Epithelial cell of proximal tubule (primary cell): ENCODE measurements at regions not wholly inside any gene's neighbourhood (a gene's known extent, or its start where the extent isn't known, plus 50 kb on each side); places are given as distances from the start of the nearest gene placed in this dataset.

Source experiments
- DNase-seq: peaks from one replicate; pipeline ENCODE4 v3.0.0-alpha.2; 2011; ENCODE audit warnings: low read depth
- H3K4me3 ChIP-seq: 2 replicates; pipeline ENCODE4 v1.5.1; 2011; ENCODE audit warnings: low read depth, mild to moderate bottlenecking, low read length
- TF ChIP-seq, protein P1 (sequence below): conservative IDR thresholded peaks from 2 replicates; pipeline ENCODE4 v1.5.1; 2012; ENCODE audit warnings: low read depth, mild to moderate bottlenecking, low read length

DNA sequence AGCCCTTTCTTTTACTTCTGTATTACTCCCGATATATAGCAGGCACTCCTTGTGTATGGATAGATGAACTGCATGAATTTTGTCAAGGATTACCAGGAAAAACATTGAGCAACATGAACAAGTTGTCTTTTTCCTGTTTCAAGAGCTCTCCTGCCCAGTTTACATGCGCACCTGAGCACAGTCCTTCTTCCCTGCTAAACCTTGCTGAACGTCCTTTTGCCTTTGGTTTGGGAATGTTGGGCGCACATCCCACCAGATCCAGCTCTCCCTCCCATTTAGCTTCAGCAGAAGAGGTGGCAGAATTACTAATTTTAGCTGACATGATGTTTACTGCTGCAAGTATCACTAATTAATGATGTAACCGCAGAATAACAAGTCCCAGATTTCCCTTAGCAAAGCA, 121.4 kb upstream of the TMCC3 start:
- no peak overlapping the region for H3K4me3 ChIP-seq
- no peak for DNase-seq
- TF ChIP-seq, protein P1, sequence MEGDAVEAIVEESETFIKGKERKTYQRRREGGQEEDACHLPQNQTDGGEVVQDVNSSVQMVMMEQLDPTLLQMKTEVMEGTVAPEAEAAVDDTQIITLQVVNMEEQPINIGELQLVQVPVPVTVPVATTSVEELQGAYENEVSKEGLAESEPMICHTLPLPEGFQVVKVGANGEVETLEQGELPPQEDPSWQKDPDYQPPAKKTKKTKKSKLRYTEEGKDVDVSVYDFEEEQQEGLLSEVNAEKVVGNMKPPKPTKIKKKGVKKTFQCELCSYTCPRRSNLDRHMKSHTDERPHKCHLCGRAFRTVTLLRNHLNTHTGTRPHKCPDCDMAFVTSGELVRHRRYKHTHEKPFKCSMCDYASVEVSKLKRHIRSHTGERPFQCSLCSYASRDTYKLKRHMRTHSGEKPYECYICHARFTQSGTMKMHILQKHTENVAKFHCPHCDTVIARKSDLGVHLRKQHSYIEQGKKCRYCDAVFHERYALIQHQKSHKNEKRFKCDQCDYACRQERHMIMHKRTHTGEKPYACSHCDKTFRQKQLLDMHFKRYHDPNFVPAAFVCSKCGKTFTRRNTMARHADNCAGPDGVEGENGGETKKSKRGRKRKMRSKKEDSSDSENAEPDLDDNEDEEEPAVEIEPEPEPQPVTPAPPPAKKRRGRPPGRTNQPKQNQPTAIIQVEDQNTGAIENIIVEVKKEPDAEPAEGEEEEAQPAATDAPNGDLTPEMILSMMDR: no peak

DNA sequence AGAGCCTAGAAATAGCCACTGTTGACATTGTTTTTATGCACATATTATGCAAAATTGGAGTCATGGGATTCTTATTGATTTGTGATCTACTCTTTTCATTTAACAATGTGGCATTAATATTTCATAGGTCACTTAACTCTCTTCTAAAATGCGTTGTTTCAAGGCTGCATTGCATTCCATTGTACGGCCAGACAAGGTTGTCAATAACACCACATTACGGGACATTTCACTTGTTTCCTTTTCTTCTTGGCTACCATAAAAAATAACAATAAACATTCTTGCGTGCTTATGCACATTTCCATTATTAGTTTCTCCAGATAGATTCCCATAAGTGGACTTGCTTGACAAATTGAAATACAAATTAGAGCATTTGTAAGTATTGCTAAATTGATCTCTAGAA, 120.8 kb upstream of the TMCC3 start:
- DNase-seq: no peak
- no peak overlapping the region for H3K4me3 ChIP-seq
- TF ChIP-seq, protein P1: no peak

DNA sequence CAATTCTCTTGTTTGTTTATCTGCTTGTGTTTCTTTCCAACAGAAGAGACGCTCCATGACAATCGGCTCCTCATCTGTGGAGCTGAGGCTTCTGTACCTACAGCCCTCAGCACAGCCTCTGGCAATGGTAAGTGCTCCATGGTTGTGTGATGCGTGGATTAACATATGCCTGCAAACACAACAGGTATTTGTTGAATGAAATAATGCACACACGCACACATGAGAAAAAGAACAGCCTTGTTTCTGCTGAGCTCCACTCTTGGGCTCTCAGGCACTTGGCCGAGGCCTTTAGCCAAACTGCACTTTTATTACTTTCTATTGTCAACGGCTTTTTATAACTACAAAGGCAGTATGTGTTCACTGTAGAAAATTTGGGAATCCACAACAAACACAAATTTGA, 120.4 kb upstream of the TMCC3 start:
- H3K4me3 ChIP-seq: no peak overlapping the region
- DNase-seq: no peak
- TF ChIP-seq, protein P1: no peak

DNA sequence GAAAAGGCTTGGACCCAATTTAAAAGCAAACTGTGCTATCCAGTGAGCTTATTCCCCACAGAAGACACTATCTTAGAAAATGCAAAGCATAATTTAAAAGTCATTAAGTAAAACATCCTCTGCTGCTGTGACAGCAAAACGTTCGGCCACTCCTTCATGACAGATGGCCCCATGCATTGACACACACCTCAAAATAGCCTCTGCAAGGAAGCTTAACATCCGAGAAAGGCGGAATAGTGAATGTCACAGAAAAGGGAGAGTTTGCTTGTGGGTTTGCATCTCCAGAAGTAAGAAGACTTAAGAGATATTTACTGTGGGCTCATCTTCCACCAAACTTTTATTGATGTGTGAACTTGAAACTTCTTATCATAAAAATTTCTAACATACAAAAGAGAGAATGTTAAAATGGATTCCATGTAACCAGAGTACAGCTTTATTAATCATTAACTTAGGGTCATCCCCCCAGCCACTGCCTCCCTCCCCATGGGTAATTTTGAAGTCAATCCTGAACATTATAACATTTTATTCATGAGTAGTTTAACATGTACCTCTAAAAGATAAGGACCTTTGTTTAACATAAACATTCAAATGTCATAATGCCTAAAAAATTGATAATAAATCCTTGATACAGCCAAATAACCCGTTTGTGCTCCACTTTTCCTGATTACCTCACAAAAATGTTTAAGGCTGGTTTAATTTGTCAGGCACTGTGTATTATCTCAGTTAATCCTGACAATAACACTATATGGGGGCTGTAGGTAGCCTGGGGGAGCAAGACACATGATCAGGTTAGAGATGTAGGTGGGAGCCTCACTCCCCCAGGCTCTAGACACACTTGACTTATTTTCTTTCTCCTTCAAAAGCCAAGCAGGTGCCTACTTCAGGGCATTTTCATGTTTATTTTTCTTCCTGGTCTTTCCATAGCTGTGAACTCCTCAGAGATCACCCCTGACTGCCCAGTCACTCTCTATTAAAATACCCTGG, 119.7 kb upstream of the TMCC3 start:
- no peak for DNase-seq
- TF ChIP-seq, protein P1: no peak
- H3K4me3 ChIP-seq: no peak overlapping the region

DNA sequence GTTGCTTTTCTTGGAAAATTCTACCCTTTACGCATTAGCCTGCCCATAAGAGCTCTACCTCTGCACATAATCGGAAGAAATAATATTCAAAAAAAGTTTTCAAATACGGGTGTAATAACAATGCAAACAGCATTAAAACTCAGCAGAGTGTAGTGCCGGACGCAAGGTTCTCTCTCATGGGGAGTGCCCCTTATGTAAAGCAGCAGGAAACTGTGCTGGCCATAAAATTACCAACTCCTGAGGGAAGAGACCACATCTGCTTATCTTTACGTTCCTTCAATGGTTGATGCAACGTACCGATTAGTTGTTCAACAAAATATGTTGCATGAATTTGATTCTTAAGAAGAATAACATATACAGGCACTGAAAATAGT, 118.7 kb upstream of the TMCC3 start:
- TF ChIP-seq, protein P1: no peak
- H3K4me3 ChIP-seq: no peak overlapping the region
- DNase-seq: no peak

DNA sequence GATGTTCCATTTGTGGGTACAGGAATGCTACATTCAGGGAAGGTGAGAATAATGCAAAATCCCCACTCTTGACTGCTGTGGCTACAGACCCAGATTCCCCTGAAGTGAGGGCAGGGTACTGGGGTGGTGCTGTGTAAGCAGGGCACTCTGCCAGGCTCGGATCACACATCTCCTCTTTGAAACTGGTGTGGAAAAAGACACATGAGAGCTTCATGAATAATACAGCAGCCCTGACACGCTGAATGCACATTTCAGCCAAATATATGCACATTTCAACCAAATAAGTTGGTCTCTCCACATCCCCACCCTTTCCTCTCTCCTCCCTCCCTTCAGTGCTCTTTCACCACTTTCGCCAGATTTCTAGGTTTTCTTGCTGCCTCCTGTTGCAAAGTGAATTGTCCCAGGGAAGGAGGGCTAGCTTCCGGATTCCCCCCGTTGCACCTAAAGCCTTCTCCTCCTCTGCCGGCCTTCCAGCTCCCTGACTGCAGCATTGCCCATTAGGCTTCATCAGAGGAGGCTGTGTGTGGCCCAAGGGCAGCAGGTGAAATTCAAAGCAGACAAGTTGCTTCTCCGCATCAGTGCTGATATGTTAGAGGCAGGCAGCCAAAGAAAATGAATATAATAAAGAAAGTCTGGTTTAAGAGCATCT, 118.2 kb upstream of the TMCC3 start:
- no peak for DNase-seq
- TF ChIP-seq, protein P1: no peak
- H3K4me3 ChIP-seq: no peak overlapping the region

DNA sequence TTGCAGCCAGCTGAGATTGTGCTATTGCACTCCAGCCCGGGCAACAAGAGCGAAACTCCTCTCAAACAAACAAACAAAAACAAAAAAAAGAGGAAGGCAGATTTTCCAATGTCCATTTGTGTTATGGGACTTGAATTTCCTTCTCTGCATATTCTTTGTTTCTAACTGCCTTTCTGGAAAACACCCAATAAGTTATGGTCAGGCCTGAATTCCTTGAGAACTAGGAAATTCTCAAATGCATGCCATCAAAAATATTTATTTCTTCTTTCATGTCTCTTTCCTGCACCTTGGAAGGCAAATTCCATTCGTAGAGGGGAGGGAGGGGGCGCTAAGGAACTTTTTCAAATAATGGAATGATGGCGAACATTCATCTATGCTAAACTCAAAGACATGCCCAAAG, 117.6 kb upstream of the TMCC3 start:
- no peak overlapping the region for H3K4me3 ChIP-seq
- TF ChIP-seq, protein P1: no peak
- no peak for DNase-seq
